ENCODE measurements at regions not wholly inside any gene's neighbourhood (a gene's known extent, or its start where the extent isn't known, plus 50 kb on each side); places are given as distances from the start of the nearest gene placed in this dataset.

- H3K9me3 Mint-ChIP-seq, result peaks cover 0 to 34% (median 20%) of the 10 kb centered on the region in 5 donors
- Histone ChIP-seq H3K27ac (ENCODE audit: low read depth, low read length) (no peak overlapping the region), H3K4me3 (ENCODE audit: low read length) (no peak overlapping the region), H3K9me3 (ENCODE audit: low read length) (no peaks in the 10 kb centered on the region), H3K36me3 (ENCODE audit: insufficient read depth, low read length) (no peaks in the 10 kb centered on the region), H3K4me1 (ENCODE audit: insufficient read depth, low read length) (no peaks in the 10 kb centered on the region), H3K27me3 (ENCODE audit: insufficient read depth, low read length, poor library complexity, severe bottlenecking) (no peaks in the 10 kb centered on the region)
- H3K27me3 Mint-ChIP-seq, result peaks cover 0 to 1% of the 10 kb centered on the region in 2 donors
- no peak for DNase-seq
- no peak overlapping the region for H3K4me3 Mint-ChIP-seq
- H3K4me1 Mint-ChIP-seq, result peaks cover 2 to 7% (median 5%) of the 10 kb centered on the region in 3 donors
- no peak overlapping the region for H3K27ac Mint-ChIP-seq
- peaks cover 20 to 45% (median 21%) of the 10 kb centered on the region in 3 donors for H3K36me3 Mint-ChIP-seq
- ChIA-PET POLR2A (no interaction called here), CTCF (no interaction called here)
These were observed 417.5 kb downstream of the ZEB2 start for GRCh38 chr2:144102386-144102785.

DNA sequence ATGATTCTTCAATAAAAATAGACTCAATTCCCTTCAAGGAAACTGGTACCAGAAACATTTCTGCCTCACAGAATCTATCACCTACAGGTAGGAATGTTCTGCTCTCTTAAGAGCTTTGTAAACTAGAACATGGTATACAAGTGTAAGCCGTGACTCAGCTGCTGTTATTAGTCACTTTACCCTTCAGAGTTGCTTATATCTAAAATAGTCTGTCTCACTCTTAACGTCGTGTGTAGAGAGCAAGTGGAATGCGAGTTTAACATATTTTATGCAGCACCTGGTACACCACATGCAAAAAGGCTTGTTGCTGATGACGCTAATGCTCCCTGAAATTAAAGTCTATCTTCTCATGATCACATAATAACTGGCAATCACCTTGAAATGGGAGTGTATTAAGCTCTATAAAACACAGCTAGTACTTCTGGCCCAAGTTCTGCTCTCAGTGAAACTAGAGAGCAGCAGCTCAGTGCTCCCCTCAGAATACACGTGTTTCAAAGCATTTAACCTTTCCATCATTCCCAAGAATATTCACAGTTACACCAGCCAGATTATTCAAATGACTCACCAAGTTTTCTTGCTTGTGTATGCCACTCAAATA is 420.0 kb downstream of the ZEB2 start:
- Histone ChIP-seq H3K4me3 (ENCODE audit: low read length) (no peak overlapping the region), H3K9me3 (ENCODE audit: low read length) (no peaks in the 10 kb centered on the region), H3K36me3 (ENCODE audit: insufficient read depth, low read length) (no peaks in the 10 kb centered on the region), H3K27me3 (ENCODE audit: insufficient read depth, low read length, poor library complexity, severe bottlenecking) (no peaks in the 10 kb centered on the region), H3K4me1 (ENCODE audit: insufficient read depth, low read length) (no peaks in the 10 kb centered on the region), H3K27ac (ENCODE audit: low read depth, low read length) (no peak overlapping the region)
- no peak overlapping the region for H3K27ac Mint-ChIP-seq
- no peaks in the 10 kb centered on the region for H3K27me3 Mint-ChIP-seq
- ChIA-PET POLR2A (no interaction called here), CTCF (no interaction called here)
- H3K4me3 Mint-ChIP-seq, result no peak overlapping the region
- DNase-seq, result no peak
- H3K9me3 Mint-ChIP-seq, result peaks cover 4 to 15% (median 6%) of the 10 kb centered on the region in 5 donors
- peaks cover 9 to 31% (median 21%) of the 10 kb centered on the region in 3 donors for H3K36me3 Mint-ChIP-seq
- H3K4me1 Mint-ChIP-seq, result peaks cover 2 to 7% (median 5%) of the 10 kb centered on the region in 3 donors

DNA sequence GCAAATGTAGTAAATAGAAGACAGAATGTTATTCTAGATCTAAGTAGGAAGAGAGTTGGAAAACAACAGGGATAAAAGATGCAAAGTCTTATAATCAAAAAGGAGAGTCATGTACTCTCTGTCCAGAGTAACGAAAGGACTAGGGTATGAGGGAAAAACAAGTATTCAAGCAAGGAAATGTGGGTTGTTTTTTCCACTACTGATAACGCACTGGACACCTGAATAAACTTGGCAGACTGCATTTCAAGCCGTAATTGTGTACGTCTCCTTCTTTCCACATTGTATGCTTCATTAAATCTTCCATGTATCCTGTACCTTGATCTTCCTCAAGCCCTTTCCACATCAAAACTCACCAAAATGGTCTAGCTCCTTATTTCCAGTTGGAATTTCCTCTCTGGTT is 420.6 kb downstream of the ZEB2 start:
- ChIA-PET POLR2A (no interaction called here), CTCF (no interaction called here)
- peaks cover 5 to 14% (median 9%) of the 10 kb centered on the region in 5 donors for H3K9me3 Mint-ChIP-seq
- Histone ChIP-seq H3K27me3 (ENCODE audit: insufficient read depth, low read length, poor library complexity, severe bottlenecking) (no peaks in the 10 kb centered on the region), H3K4me1 (ENCODE audit: insufficient read depth, low read length) (no peaks in the 10 kb centered on the region), H3K9me3 (ENCODE audit: low read length) (no peaks in the 10 kb centered on the region), H3K36me3 (ENCODE audit: insufficient read depth, low read length) (no peaks in the 10 kb centered on the region), H3K4me3 (ENCODE audit: low read length) (no peak overlapping the region), H3K27ac (ENCODE audit: low read depth, low read length) (no peak overlapping the region)
- H3K4me3 Mint-ChIP-seq, result no peak overlapping the region
- H3K36me3 Mint-ChIP-seq, result peaks cover 11 to 35% (median 22%) of the 10 kb centered on the region in 3 donors
- no peak for DNase-seq
- no peaks in the 10 kb centered on the region for H3K27me3 Mint-ChIP-seq
- no peak overlapping the region for H3K27ac Mint-ChIP-seq
- peaks cover 2 to 7% (median 5%) of the 10 kb centered on the region in 3 donors for H3K4me1 Mint-ChIP-seq

GRCh38 chr2:144097440-144098225 is 422.3 kb downstream of the ZEB2 start:
- Histone ChIP-seq H3K4me1 (ENCODE audit: insufficient read depth, low read length) (no peaks in the 10 kb centered on the region), H3K27me3 (ENCODE audit: insufficient read depth, low read length, poor library complexity, severe bottlenecking) (no peaks in the 10 kb centered on the region), H3K9me3 (ENCODE audit: low read length) (no peaks in the 10 kb centered on the region), H3K4me3 (ENCODE audit: low read length) (no peak overlapping the region), H3K36me3 (ENCODE audit: insufficient read depth, low read length) (no peaks in the 10 kb centered on the region), H3K27ac (ENCODE audit: low read depth, low read length) (no peak overlapping the region)
- H3K9me3 Mint-ChIP-seq, result peaks cover 7 to 15% (median 11%) of the 10 kb centered on the region in 5 donors
- no peaks in the 10 kb centered on the region for H3K27me3 Mint-ChIP-seq
- CTCF ChIA-PET, result no interaction called here
- POLR2A ChIA-PET, result no interaction called here
- DNase-seq, result no peak
- peaks cover 12 to 33% (median 24%) of the 10 kb centered on the region in 3 donors for H3K36me3 Mint-ChIP-seq
- peaks cover 2 to 7% (median 5%) of the 10 kb centered on the region in 3 donors for H3K4me1 Mint-ChIP-seq
- no peak overlapping the region for H3K4me3 Mint-ChIP-seq
- H3K27ac Mint-ChIP-seq, result peak overlapping the region in 2 of 8 donors; percentile 1 to 22

GRCh38 chr2:144096531-144096930 is 423.4 kb downstream of the ZEB2 start:
- Mint-ChIP-seq H3K9me3 (peaks cover 11 to 23% (median 19%) of the 10 kb centered on the region in 5 donors), H3K27ac (no peak overlapping the region), H3K4me3 (no peak overlapping the region), H3K4me1 (peaks cover 2 to 7% (median 5%) of the 10 kb centered on the region in 3 donors), H3K27me3 (no peaks in the 10 kb centered on the region), H3K36me3 (peaks cover 16 to 41% (median 29%) of the 10 kb centered on the region in 3 donors)
- H3K27ac ChIP-seq (ENCODE audit: low read depth, low read length), result no peak overlapping the region
- H3K9me3 ChIP-seq (ENCODE audit: low read length), result no peaks in the 10 kb centered on the region
- no peak for DNase-seq
- H3K36me3 ChIP-seq (ENCODE audit: insufficient read depth, low read length), result no peaks in the 10 kb centered on the region
- H3K4me1 ChIP-seq (ENCODE audit: insufficient read depth, low read length), result no peaks in the 10 kb centered on the region
- ChIA-PET POLR2A (no interaction called here), CTCF (no interaction called here)
- no peaks in the 10 kb centered on the region for H3K27me3 ChIP-seq (ENCODE audit: insufficient read depth, low read length, poor library complexity, severe bottlenecking)
- no peak overlapping the region for H3K4me3 ChIP-seq (ENCODE audit: low read length)

- no peaks in the 10 kb centered on the region for H3K36me3 ChIP-seq (ENCODE audit: insufficient read depth, low read length)
- Mint-ChIP-seq H3K9me3 (peaks cover 18 to 30% (median 25%) of the 10 kb centered on the region in 5 donors), H3K27ac (no peak overlapping the region), H3K4me3 (no peak overlapping the region), H3K27me3 (no peaks in the 10 kb centered on the region), H3K36me3 (peaks cover 19 to 52% (median 24%) of the 10 kb centered on the region in 3 donors), H3K4me1 (peaks cover 2 to 7% (median 5%) of the 10 kb centered on the region in 3 donors)
- ChIA-PET CTCF (no interaction called here), POLR2A (no interaction called here)
- DNase-seq, result no peak
- no peak overlapping the region for H3K4me3 ChIP-seq (ENCODE audit: low read length)
- no peaks in the 10 kb centered on the region for H3K4me1 ChIP-seq (ENCODE audit: insufficient read depth, low read length)
- H3K9me3 ChIP-seq (ENCODE audit: low read length), result no peaks in the 10 kb centered on the region
- H3K27me3 ChIP-seq (ENCODE audit: insufficient read depth, low read length, poor library complexity, severe bottlenecking), result no peaks in the 10 kb centered on the region
- H3K27ac ChIP-seq (ENCODE audit: low read depth, low read length), result no peak overlapping the region
These were observed 425.3 kb downstream of the ZEB2 start for GRCh38 chr2:144094408-144095151.

GRCh38 chr2:144091622-144092021 is 428.3 kb downstream of the ZEB2 start:
- Mint-ChIP-seq H3K4me1 (peaks cover 0 to 9% (median 5%) of the 10 kb centered on the region in 3 donors), H3K27ac (no peak overlapping the region), H3K36me3 (peaks cover 22 to 60% (median 23%) of the 10 kb centered on the region in 3 donors), H3K4me3 (no peak overlapping the region), H3K9me3 (peaks cover 18 to 34% (median 25%) of the 10 kb centered on the region in 5 donors), H3K27me3 (no peaks in the 10 kb centered on the region)
- Histone ChIP-seq H3K9me3 (ENCODE audit: low read length) (no peaks in the 10 kb centered on the region), H3K27ac (ENCODE audit: low read depth, low read length) (no peak overlapping the region), H3K27me3 (ENCODE audit: insufficient read depth, low read length, poor library complexity, severe bottlenecking) (no peaks in the 10 kb centered on the region), H3K4me1 (ENCODE audit: insufficient read depth, low read length) (no peaks in the 10 kb centered on the region), H3K36me3 (ENCODE audit: insufficient read depth, low read length) (no peaks in the 10 kb centered on the region), H3K4me3 (ENCODE audit: low read length) (no peak overlapping the region)
- CTCF ChIA-PET, result no interaction called here
- POLR2A ChIA-PET, result no interaction called here
- DNase-seq, result no peak

DNA sequence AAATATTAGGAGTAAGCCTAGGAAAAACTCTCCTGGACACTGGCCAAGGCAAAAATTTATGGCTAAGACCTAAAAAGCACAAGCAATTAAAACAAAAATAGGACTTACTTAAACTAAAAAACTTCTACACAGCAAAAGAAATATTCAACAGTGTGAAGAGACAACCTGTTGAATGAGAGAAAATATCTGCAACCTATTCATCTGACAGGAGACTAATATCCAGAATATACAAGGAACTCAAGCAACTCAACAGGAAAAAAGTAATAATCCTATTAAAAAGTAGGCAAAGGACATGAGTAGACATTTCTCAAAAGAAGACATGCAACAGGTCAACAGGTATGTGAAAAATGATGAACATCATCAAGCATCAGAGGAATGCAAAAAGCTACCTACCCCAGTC is 431.1 kb downstream of the ZEB2 start:
- H3K27ac ChIP-seq (ENCODE audit: low read depth, low read length), result no peak overlapping the region
- no peaks in the 10 kb centered on the region for H3K27me3 ChIP-seq (ENCODE audit: insufficient read depth, low read length, poor library complexity, severe bottlenecking)
- H3K36me3 Mint-ChIP-seq, result peaks cover 17 to 42% (median 18%) of the 10 kb centered on the region in 3 donors
- peaks cover 10 to 20% (median 15%) of the 10 kb centered on the region in 5 donors for H3K9me3 Mint-ChIP-seq
- no peak overlapping the region for H3K4me3 Mint-ChIP-seq
- POLR2A ChIA-PET, result no interaction called here
- H3K4me1 Mint-ChIP-seq, result peaks cover 0 to 9% (median 5%) of the 10 kb centered on the region in 3 donors
- no peaks in the 10 kb centered on the region for H3K9me3 ChIP-seq (ENCODE audit: low read length)
- no peaks in the 10 kb centered on the region for H3K27me3 Mint-ChIP-seq
- CTCF ChIA-PET, result no interaction called here
- H3K36me3 ChIP-seq (ENCODE audit: insufficient read depth, low read length), result no peaks in the 10 kb centered on the region
- H3K4me1 ChIP-seq (ENCODE audit: insufficient read depth, low read length), result no peaks in the 10 kb centered on the region
- H3K27ac Mint-ChIP-seq, result no peak overlapping the region
- no peak for DNase-seq
- H3K4me3 ChIP-seq (ENCODE audit: low read length), result no peak overlapping the region

Data from CD8-positive, alpha-beta memory T cell (primary cell).